ENCODE measurements at regions not wholly inside any gene's neighbourhood (a gene's known extent, or its start where the extent isn't known, plus 50 kb on each side); places are given as distances from the start of the nearest gene placed in this dataset.

- H3K36me3 ChIP-seq (ENCODE audit: control insufficient read depth, insufficient read depth, low read length), result no peaks in the 10 kb centered on the region
- CTCF ChIA-PET, result interaction anchor here (0.9 to 1.9 kb wide), 3 partner anchors 13 to 312 kb away, joined by 3 to 5 read pairs (median 5); no protein-coding TSS in a partner anchor
- DNase-seq (ENCODE audit: low read depth), result peak; percentile 65
- POLR2A ChIA-PET, result no interaction called here
- no peak overlapping the region for H3K4me3 ChIP-seq (ENCODE audit: low read depth, low read length)
- H3K27me3 ChIP-seq (ENCODE audit: control insufficient read depth, insufficient read depth, low read length), result no peaks in the 10 kb centered on the region
- TF ChIP-seq, protein P1, sequence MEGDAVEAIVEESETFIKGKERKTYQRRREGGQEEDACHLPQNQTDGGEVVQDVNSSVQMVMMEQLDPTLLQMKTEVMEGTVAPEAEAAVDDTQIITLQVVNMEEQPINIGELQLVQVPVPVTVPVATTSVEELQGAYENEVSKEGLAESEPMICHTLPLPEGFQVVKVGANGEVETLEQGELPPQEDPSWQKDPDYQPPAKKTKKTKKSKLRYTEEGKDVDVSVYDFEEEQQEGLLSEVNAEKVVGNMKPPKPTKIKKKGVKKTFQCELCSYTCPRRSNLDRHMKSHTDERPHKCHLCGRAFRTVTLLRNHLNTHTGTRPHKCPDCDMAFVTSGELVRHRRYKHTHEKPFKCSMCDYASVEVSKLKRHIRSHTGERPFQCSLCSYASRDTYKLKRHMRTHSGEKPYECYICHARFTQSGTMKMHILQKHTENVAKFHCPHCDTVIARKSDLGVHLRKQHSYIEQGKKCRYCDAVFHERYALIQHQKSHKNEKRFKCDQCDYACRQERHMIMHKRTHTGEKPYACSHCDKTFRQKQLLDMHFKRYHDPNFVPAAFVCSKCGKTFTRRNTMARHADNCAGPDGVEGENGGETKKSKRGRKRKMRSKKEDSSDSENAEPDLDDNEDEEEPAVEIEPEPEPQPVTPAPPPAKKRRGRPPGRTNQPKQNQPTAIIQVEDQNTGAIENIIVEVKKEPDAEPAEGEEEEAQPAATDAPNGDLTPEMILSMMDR (IDR thresholded peaks at IDR 0.05; ENCODE audit: insufficient read depth, low read depth, low read length), result no peak
These were observed 806.1 kb downstream of the TNS3 start for GRCh38 chr7:46775776-46776175.

- Histone ChIP-seq H3K4me3 (ENCODE audit: low read depth, low read length) (no peak overlapping the region), H3K27me3 (ENCODE audit: control insufficient read depth, insufficient read depth, low read length) (no peaks in the 10 kb centered on the region), H3K36me3 (ENCODE audit: control insufficient read depth, insufficient read depth, low read length) (no peaks in the 10 kb centered on the region)
- DNase-seq (ENCODE audit: low read depth), result no peak
- TF ChIP-seq, protein P1 (IDR thresholded peaks at IDR 0.05; ENCODE audit: insufficient read depth, low read depth, low read length), result no peak
- POLR2A ChIA-PET, result no interaction called here
- CTCF ChIA-PET, result interaction anchor here (0.8 to 1.9 kb wide), 4 partner anchors 12 to 313 kb away, joined by 3 to 5 read pairs (median 4); no protein-coding TSS in a partner anchor
These were observed 806.9 kb downstream of the TNS3 start for GRCh38 chr7:46775020-46775419.

- no peaks in the 10 kb centered on the region for H3K36me3 ChIP-seq (ENCODE audit: control insufficient read depth, insufficient read depth, low read length)
- DNase-seq (ENCODE audit: low read depth), result no peak
- ChIA-PET POLR2A (no interaction called here), CTCF (interaction anchor here (0.8 to 1.9 kb wide), 3 partner anchors 12 to 314 kb away, joined by 3 to 5 read pairs (median 5); no protein-coding TSS in a partner anchor)
- TF ChIP-seq, protein P1 (IDR thresholded peaks at IDR 0.05; ENCODE audit: insufficient read depth, low read depth, low read length), result no peak
- no peaks in the 10 kb centered on the region for H3K27me3 ChIP-seq (ENCODE audit: control insufficient read depth, insufficient read depth, low read length)
- no peak overlapping the region for H3K4me3 ChIP-seq (ENCODE audit: low read depth, low read length)
These were observed 807.4 kb downstream of the TNS3 start for GRCh38 chr7:46774515-46774914.

- CTCF ChIA-PET, result interaction anchor here (0.6 to 1.9 kb wide), 2 partner anchors 18 to 849 kb away, joined by 4 to 6 read pairs; no protein-coding TSS in a partner anchor
- no peak for DNase-seq (ENCODE audit: low read depth)
- no peaks in the 10 kb centered on the region for H3K27me3 ChIP-seq (ENCODE audit: control insufficient read depth, insufficient read depth, low read length)
- POLR2A ChIA-PET, result no interaction called here
- no peak overlapping the region for H3K4me3 ChIP-seq (ENCODE audit: low read depth, low read length)
- no peaks in the 10 kb centered on the region for H3K36me3 ChIP-seq (ENCODE audit: control insufficient read depth, insufficient read depth, low read length)
- TF ChIP-seq, protein P1 (IDR thresholded peaks at IDR 0.05; ENCODE audit: insufficient read depth, low read depth, low read length), result no peak
These were observed 809.1 kb downstream of the TNS3 start for GRCh38 chr7:46772776-46773175.

DNA sequence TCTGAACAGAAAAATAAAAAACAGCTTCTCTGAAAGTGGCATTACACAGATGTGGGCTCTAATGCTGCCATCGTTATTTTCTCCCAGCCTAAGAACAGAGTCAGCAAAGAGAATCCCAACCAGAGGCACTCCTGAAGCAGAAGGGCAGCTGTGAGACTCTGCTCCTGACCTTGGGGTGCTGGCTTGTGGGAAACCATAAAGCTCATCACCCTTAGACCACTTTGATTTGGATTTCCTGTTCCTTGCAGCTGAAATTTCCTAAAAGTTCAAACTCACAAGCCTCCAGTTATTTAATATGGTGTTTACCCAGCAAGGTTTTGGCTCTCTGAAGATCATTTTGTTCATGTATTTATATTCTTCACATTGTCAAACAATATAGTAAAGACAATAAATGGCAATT lies 814.8 kb downstream of the TNS3 start:
- CTCF ChIA-PET, result no interaction called here
- POLR2A ChIA-PET, result no interaction called here
- Histone ChIP-seq H3K36me3 (ENCODE audit: control insufficient read depth, insufficient read depth, low read length) (no peaks in the 10 kb centered on the region), H3K4me3 (ENCODE audit: low read depth, low read length) (no peak overlapping the region), H3K27me3 (ENCODE audit: control insufficient read depth, insufficient read depth, low read length) (no peaks in the 10 kb centered on the region)
- TF ChIP-seq, protein P1 (IDR thresholded peaks at IDR 0.05; ENCODE audit: insufficient read depth, low read depth, low read length), result no peak
- no peak for DNase-seq (ENCODE audit: low read depth)
